ENCODE measurements at regions not wholly inside any gene's neighbourhood (a gene's known extent, or its start where the extent isn't known, plus 50 kb on each side); places are given as distances from the start of the nearest gene placed in this dataset.

- Histone ChIP-seq H3K36me3 (no peaks in the 10 kb centered on the region), H3K4me3 (no peak overlapping the region), H3K4me1 (no peaks in the 10 kb centered on the region), H3K27me3 (no peaks in the 10 kb centered on the region), H3K9me3 (no peaks in the 10 kb centered on the region), H3K27ac (no peak overlapping the region)
- no peak for DNase-seq
- intact Hi-C loops (cut with DNase I) = no loop called here
- no peak for TF ChIP-seq CTCF (IDR thresholded peaks at IDR 0.05)
- ATAC-seq = no peak
Observed at GRCh38 chr4:157779081-157779480, 393.7 kb downstream of the GASK1B start.

GRCh38 chr4:157776930-157777528, 395.8 kb downstream of the GASK1B start:
- Histone ChIP-seq H3K27me3 (no peaks in the 10 kb centered on the region), H3K4me1 (no peaks in the 10 kb centered on the region), H3K9me3 (no peaks in the 10 kb centered on the region), H3K27ac (no peak overlapping the region), H3K4me3 (no peak overlapping the region), H3K36me3 (no peaks in the 10 kb centered on the region)
- ATAC-seq (no peak), DNase-seq (no peak)
- intact Hi-C loops (cut with DNase I) = no loop called here
- TF ChIP-seq CTCF (IDR thresholded peaks at IDR 0.05) = no peak

- intact Hi-C loops (cut with DNase I) = no loop called here
- no peak for TF ChIP-seq CTCF (IDR thresholded peaks at IDR 0.05)
- Histone ChIP-seq H3K27ac (no peak overlapping the region), H3K9me3 (no peaks in the 10 kb centered on the region), H3K4me1 (no peaks in the 10 kb centered on the region), H3K4me3 (no peak overlapping the region), H3K27me3 (no peaks in the 10 kb centered on the region), H3K36me3 (no peaks in the 10 kb centered on the region)
- ATAC-seq (no peak), DNase-seq (no peak)
Observed at GRCh38 chr4:157775971-157776370, 396.9 kb downstream of the GASK1B start.

DNA sequence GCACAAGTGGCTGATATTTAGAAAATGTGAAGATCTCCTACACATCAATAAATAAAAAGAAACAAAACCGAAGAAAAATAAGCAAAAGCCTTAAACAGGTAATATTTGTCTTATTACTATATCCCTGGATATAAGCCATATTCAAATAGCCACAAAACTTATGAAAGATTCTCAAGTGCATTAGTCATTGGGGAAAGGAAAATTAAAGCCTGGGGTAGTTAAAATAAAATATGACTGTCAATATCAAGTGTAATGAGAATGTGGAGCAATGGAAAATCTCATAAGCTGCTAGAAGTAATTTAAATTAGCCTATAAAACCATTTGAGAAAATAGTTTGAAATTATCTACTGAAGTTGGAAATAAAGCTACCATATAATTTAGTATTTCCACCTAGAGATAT, 399.9 kb downstream of the GASK1B start:
- Histone ChIP-seq H3K9me3 (no peaks in the 10 kb centered on the region), H3K36me3 (no peaks in the 10 kb centered on the region), H3K4me1 (no peaks in the 10 kb centered on the region), H3K4me3 (no peak overlapping the region), H3K27me3 (no peaks in the 10 kb centered on the region), H3K27ac (no peak overlapping the region)
- ATAC-seq = no peak
- no peak for DNase-seq
- no peak for TF ChIP-seq CTCF (IDR thresholded peaks at IDR 0.05)
- intact Hi-C loops (cut with DNase I) = no loop called here

DNA sequence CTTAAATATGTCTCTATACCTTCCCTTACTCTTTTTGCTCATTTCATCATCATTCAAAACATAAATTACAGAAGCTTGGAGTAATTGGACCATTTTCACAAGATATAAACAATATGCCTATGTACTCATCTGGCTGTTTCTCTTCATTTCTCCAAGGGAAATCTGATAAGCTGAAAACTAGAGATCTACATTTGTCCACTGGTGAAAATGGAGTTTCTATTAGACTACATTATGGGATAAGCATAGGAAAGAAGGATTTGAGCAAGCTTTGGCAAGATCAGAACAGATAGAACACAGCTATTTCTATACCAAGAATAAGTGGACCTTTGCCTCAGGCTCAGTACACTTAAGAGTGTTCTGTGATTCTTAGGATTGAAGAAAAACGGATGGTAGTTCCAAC, 404.4 kb downstream of the GASK1B start:
- Histone ChIP-seq H3K4me3 (no peak overlapping the region), H3K27me3 (no peaks in the 10 kb centered on the region), H3K4me1 (no peaks in the 10 kb centered on the region), H3K9me3 (no peaks in the 10 kb centered on the region), H3K27ac (no peak overlapping the region), H3K36me3 (no peaks in the 10 kb centered on the region)
- TF ChIP-seq CTCF (IDR thresholded peaks at IDR 0.05) = no peak
- DNase-seq (no peak), ATAC-seq (no peak)
- intact Hi-C loops (cut with DNase I) = no loop called here

DNA sequence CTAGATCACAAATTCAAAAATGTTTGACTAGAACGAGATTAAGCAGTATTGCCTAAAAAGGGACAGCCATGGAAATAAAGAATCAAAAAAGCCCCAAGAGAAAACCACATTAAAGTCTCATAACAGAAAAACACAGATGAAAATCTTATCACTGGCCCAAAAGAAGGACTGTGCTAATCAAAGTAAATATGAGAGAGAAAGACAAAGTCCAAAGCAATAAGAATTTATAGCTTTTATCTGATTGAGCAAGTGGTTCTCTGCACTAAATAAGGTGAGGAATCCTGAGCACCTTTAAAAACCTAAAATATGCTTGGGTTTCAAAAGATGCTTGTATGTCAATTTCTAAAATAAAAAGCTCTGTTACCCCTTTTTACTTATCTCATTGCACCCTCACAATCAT, 409.3 kb downstream of the GASK1B start:
- H3K36me3 ChIP-seq = no peaks in the 10 kb centered on the region
- no peak for ATAC-seq

More for the DNA sequence above, 409.3 kb downstream of the GASK1B start:
- Histone ChIP-seq H3K27ac (no peak overlapping the region), H3K4me1 (no peaks in the 10 kb centered on the region), H3K9me3 (no peaks in the 10 kb centered on the region), H3K4me3 (no peak overlapping the region), H3K27me3 (no peaks in the 10 kb centered on the region)
- intact Hi-C loops (cut with DNase I) = no loop called here
- TF ChIP-seq CTCF (IDR thresholded peaks at IDR 0.05) = no peak
- no peak for DNase-seq
